GM18507 (cell line): ENCODE measurements at regions not wholly inside any gene's neighbourhood (a gene's known extent, or its start where the extent isn't known, plus 50 kb on each side); places are given as distances from the start of the nearest gene placed in this dataset.

ENCODE experiments used
- DNase-seq: peaks from one replicate; pipeline ENCODE4 v3.0.0; 2011; ENCODE audit warnings: low read depth; ENCODE audit not compliant: insufficient read length; ENCODE audit errors: extremely low spot score
- FAIRE-seq: peaks from 2 replicates; lab custom pipeline; 2011; peaks lifted over from hg19 to GRCh38; lab: Jason Lieb, UNC

DNA sequence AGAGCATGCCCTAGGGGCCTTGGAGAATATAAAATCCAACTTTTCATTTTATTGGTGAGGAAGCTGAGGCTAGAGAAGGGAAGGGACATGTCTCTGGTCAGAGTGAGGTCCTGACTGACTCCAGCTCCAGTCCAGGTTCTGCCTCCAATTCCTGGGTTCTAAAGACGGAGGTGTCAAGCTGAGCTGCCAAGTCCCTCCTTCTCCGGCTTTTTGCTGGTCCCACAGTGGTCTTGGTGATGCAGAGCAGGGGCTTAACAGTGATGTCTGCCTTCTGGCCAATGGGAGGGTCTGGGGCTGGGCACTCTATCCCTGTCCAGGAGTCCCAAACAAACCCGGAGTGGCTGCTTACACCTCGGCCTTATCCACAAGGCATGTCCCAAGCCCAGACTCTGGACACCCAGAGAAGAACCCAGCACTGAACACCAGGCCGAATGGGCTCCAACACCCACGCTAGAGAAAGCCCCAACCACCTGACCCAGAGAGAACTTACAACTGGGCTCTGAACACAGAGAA lies 104.8 kb downstream of the EBNA1BP2 start:
- no peak for DNase-seq
- no peak for FAIRE-seq

DNA sequence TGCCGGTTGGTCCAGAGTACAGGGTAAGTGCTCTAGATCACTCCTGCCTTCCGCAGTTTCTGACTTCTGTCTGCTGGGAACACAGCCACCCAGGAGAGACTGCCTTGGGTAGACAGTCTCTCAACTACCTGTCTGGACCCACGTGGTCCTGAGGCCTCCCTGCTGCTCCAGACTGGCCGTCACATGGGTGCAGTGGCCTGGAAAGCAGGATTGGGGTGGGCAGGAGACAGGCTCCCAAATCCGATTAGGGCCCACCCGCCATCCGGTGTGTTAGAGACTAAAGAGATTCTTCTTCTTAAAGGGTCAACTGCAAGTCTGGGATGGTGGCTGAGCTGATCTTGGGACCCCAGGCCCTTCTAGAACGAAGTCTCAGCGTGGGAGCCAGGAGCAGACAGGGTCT lies 105.5 kb downstream of the EBNA1BP2 start:
- FAIRE-seq, result no peak

DNA sequence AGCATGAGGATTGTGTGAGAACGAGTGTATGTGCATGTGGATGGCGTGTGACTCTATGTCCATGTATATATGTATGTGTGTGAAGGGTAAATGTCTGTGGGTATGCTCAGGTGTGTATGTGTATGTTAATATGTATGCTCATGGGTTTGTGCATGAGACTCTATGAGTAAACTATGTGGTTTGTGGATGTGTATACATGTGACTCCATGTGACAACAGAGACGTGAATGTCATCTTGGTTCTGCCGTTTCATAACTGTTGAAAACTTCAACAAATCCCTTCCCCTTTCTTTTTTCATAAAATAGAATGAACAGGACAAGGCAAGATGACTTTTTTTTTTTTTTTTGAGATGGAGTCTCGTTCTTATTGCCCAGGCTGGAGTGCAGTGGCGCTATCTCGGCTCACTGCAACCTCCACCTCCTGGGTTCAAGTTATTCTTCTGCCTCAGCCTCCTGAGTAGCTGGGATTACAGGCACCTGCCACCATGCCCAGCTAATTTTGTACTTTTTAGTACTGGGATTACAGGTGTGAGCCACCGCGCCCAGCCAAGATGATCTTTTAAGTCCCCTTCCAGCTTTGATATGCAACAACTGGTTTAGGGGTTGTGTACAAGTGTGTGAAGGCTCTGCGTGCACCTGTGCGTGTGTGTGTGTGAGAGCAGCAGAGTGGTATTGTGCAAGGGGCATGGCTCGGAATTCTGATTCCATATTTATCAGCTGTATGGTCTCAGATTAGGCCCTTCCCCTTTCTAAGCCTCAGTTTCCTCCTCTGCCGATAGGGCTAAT lies 106.3 kb downstream of the EBNA1BP2 start:
- no peak for FAIRE-seq
- DNase-seq, result no peak

More for the DNA sequence above, 105.5 kb downstream of the EBNA1BP2 start:
- no peak for DNase-seq

DNA sequence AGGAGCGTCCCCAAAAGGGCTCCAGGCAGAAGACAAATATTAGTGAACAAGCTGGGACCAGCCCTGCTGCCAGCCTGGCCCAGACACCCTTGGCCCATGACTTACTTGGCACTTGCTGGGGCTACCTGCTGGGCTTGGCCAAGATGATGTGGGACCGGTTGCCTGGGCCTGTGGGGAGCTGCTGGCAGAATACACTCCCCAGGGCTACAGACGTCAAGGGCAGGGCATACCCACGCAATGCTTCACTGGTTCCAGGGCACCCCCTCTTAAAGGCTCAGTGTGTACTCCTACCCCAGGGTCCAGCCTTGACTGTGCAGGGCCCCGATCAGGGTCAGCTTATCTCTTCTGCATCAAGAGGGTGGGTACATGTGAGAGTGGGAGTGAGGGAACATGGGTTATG lies 106.5 kb upstream of the SLC2A1 start:
- no peak for DNase-seq
- no peak for FAIRE-seq

DNA sequence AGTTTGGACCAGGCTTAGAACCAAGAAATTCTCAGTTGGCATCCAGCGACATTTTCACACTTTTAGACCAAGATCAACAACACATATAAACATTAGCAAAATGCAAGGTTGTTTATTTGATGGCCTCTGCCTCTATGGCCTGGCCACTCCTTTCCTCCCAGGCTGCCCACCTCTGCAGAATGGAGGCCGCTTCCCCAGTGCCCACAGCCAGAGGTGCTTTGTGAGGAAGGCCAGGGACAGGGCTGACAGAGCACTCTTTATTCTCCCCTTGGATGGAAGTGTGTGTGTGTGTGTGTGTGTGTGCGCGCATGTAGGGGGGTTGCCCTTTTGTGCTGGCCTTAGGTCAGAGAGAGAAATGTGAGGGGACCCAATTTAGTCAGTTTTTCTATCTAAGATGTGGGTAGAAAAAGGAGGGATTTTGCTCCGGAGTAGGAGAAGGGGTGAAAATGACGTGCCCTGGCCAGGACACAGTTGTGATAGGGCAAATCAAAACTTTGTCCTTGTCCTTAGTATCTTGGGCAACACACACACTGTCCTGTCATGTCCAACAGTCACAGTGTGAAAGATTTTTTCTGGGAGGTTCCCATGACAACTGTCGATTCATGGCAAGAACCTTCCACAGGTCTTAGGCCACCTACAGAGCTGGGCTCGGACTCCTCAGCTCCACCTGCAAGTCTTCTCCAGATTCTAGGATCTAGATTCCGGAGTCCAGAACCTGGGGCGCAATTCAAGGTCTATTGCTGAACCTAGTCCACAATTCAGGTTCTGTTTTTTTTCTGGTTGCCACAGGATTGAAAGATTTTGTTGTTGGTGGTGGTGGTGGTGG lies 104.9 kb upstream of the SLC2A1 start:
- no peak for FAIRE-seq
- no peak for DNase-seq

DNA sequence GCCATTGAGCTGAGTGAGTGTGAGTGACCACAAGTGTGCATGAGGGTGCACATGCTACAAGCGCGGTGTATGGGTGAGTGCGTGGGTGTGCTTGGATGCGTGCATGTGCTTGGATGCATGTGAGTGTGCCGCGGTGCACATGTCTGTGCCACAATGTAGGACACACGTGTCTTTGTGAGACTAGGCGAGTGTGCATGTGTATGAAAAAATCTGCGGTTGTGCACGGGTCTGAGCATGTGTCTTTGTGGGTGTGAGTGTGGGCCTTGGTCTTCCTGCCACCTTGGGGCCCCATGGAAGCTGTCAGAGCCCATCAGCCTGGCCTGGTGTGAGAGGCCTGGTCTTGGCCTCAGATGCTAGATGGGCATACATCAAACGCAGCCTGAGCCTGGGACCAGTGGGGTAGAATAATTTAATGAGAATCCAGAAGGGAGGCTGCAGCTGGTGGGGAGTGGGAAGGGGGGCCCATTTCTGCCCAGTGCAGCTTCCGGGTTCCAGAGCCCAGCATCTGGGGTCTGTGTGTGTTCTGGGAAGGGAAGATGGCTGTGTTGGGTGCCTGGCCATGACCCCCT lies 103.9 kb upstream of the SLC2A1 start:
- FAIRE-seq (no peak), DNase-seq (no peak)

DNA sequence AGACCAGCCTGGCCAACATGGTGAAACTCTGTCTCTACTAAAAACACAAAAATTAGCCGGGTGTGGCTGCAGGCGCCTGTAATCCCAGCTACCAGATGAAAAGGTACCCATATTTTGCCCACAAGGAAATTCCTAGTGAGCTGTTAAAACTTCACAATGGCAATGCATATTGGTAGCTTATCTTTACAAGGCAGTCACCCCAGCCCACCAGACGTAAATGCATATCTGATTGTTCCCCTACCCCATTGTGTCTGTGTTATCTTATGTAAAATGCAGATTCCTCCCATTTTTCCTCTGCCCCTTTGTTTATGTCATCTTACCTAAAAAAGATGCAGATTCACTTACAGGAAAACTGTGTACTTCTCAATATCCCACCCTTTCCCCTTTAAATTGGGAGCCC lies 103.1 kb upstream of the SLC2A1 start:
- FAIRE-seq, result no peak

DNA sequence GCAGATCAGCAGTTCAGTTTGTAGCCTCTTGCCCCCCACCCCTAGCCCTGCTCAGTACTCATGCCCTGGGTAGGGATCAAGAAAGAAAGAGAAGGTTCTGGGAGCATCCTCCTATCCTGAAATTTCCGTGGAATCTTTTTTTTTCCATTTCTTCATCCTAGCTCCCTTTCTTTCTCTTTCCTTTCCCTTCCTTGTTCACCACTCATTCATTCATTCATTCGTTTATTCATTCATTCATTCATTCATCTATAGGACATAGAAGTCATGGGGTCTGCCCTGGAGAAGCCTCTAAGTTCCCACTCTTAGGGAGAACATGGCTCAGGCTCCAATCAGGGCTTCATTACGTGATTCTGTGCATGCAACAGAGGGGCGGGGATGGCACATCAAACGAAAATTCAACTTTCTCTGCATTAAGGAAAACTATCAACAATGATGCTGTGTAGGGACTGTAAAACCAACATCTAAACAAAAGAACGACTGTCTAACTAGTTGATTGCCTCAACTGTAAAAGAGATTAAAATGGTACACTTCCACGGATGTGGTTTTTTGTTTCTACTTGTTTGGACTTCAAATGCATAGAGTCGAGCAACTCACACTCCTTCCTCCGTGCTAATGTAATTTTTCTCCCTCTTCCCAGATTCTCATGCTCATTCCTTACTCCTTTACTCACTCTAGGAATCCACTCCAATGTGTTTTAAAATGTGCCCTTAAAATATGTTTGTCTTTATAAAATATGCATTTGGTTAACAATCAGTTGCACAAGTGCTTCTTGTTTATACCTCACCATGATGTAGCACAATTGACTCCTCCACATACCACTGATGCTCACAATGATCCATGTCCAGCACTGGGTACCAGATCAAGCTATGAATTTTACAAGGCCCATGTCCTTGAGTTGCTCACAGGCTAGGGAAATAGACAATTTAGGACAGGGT lies 101.2 kb upstream of the SLC2A1 start:
- FAIRE-seq, result no peak
- DNase-seq, result no peak

More for the DNA sequence above, 103.1 kb upstream of the SLC2A1 start:
- no peak for DNase-seq

DNA sequence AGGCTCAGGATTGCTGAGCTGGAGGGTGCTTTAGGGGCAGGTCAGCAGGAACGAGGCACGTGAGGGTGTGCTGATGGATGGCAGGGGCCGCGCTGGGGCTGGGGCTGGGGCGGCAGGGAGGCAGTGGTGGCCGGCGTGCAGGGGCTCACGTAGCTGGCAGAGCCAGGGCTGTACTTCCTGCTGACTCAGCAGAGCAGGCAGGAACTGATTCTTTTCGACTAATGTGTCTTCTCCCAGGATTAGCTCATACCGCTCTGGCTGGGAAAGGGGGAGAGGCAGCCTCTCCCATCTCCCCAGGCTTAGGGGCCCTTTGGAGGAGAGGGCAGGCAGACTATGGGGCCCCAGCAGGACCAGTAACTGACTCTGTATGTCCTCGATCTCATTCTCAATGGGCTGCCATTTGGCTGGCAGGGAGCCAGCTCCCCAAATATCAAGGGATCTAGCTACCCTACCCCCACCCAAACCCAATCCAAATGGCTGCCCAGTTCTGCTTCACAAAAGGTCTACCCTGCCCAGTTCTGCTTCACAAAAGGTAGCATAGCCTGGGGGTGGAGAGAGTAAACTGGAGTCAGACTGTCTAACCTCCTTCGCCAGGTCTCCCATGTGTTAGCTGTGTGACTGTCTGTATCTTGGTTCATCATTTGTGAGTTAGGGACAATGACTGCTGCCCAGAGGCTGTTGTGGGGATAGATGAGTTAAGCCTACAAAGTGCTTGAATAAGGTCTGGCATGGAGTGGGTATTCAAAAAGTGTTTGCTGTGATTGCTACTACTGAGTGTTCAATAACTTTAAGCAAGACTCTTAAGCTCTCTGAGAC lies 100.1 kb upstream of the SLC2A1 start:
- DNase-seq, result no peak
- FAIRE-seq, result no peak

DNA sequence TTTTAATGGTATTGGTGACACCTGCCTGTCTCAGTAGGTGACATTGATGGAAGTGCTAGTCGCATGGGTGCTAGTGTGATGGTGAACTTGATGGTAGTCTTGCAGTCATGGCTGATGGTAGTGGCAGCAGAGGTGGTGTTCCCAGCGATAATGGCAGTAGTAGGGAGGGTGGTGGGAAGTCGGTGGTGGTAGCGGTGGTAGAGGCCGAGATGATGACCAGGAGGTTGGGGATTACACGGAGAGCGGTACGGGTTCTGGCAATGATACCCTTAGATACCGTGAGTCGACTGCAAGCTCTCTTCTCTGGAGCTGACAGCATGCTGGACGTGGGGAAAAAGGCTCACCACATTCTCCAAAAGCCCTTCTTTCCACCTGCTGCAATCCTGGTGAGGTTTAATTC lies 99.4 kb upstream of the SLC2A1 start:
- DNase-seq, result no peak

DNA sequence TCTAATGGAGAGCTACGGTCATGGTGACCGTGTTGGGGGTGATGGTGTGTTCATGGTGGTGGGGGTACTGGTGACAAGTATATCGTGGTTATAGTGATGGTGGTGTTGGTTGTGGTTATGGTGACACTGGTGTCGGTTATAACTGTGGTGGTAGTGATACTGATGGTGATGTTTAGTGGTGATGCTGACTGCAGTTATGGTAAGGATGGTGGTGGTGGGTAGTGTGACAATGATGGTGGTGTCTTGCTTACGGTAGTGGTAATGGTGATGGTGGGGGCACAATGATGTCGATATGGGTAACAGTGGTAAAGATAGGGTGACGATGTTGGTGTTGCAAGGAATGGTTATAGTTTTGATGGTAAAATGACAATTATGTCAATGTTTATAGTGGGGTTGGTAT lies 98.9 kb upstream of the SLC2A1 start:
- FAIRE-seq, result no peak
- no peak for DNase-seq

More for the DNA sequence above, 99.4 kb upstream of the SLC2A1 start:
- FAIRE-seq, result no peak

DNA sequence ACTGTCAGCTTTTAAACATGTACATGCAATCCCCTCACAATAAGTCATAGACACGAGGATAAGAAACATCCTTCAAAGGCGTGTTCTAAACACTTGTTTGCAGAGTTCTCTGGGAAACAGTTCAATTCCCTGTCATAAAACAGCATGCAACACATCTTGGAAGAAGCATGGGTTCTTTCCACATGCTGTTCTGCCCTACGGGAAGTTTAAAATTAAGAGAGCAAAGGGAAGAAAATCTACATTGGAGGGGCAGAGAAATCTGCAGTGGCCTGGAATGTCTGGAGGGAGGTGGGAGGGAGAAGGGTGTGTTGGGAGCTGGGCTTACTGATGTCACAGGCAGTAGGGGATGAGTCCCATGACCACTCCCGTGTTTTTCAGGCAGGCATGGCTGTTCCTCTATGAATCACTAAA lies 98.3 kb upstream of the SLC2A1 start:
- DNase-seq (no peak), FAIRE-seq (no peak)

DNA sequence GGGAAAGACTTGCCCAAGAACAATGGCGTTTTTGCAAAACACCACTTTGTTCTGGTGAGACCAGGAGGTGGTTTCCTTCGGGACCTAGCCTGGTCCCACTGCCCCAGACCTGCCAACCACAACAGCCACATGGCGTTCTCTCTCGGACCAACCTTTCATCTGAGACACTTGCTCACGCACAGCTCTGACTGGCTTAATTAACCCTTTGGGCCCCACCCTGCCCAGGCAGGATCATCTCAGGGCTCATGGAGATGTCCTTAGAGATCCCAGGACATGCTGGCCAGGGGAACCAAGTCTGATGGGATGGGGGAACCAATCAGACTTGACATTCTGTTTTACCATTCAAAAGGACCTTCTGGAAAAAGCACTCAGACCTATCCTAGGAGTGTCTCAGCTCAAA lies 97.8 kb upstream of the SLC2A1 start:
- FAIRE-seq (no peak), DNase-seq (no peak)

DNA sequence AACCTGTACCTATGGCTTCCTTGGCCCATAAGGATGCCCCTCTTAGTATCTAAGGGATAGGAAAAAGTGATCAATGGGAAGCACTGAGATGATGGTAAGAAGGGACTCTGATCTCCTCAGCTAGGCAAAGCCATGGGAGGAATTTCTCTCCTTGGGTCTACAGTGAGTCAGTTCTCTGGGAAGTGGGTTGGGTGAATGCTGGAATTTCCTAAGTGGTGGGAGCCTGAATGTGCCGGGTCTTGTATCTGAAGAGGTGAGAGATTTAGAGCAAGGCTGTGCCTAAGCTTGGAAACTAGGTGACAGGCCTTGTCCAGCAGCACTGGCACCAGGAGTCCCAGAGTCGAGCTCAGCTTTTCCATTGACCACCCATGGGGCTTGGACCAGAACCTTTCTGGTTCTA lies 96.3 kb upstream of the SLC2A1 start:
- FAIRE-seq (no peak), DNase-seq (no peak)

DNA sequence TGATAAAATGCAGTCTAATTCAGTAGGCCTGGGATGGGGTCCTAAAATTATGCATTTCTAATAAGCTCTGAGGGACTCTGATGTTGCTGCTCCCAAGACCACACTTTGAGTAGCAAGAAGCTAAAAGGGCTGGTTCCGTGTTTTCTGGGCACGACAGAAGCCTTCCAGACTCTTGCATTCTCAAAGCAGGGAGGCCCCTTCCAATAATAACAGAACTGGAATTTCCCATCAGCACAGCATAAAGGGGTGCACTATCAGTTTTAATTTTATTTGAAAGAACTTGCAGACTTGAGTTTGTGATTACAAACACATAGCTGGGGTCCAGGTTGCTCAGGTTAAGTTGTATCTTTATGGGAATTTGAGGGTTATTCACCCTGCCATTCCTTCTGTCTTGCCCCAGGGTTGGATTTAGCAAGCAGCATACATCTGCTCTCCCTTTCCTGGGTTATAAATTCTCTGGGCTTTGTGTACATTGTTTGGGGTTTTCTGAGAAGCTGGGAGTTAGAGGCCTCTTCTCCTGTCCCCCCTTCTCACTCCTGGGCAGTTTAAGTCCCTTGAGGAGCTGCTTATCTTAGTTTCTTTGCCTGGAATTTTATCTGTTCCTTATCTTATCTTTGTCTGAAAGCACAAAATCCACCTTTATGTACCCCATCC lies 94.2 kb upstream of the SLC2A1 start:
- DNase-seq, result no peak
- no peak for FAIRE-seq

DNA sequence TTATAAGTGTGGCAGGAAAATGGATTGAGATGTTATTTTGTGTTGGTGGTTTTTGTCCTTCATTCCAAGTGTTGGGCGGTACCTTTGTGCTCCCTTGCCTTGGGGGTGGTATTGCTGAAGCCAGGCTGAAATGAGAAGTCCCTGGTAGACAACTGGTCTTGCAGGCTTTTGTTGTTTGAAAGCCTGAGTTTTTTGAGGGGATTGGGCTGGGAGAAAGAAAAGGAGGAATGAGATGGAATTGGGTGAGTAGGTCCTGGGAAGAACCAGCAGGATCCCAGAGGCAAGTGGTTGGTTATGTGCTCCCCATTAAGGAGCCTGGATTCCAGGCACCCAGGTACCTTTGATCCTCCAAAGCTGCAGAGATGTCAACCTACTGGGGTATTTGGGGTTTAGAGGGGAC lies 93.7 kb upstream of the SLC2A1 start:
- FAIRE-seq, result no peak

DNA sequence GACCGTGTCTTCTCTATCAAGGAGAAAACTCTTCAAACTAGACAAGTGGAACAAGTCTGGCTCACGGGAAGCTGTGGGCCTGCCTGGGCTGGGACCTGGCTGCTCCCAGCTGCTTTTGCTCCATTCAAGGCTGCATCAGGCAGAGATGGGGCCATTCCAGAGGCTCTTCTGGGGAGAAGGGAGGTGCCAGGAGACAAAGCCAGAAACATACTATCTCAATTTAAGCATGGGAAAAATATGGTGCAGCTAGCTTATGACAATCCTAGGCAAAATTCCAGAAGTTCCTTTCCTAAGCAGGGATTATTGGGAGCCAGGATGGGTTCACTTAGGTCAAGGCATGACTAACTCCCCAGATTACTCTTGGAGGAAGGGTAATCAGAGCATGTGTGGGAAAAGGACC lies 90.8 kb upstream of the SLC2A1 start:
- FAIRE-seq (no peak), DNase-seq (no peak)

More for the DNA sequence above, 93.7 kb upstream of the SLC2A1 start:
- DNase-seq, result no peak

DNA sequence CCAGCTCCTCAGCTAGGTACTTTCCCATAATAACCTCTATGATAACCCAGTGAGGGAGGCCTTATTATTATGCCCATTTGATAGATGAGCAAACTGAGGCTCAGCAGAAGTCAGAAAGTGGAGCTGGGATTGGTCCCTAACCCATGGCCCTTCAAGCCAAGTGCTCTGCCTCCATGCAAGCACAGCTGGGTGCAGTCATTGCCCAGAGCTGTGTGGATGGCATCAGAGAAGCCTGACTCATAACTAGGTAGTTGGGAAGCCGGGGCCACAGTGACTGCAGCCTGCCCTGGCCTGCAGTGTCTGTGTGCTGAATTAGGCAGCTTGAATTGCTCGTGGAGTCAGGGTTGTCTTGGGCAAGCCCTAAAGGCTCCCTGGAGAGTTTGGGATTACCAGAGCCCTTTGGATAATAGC lies 89.9 kb upstream of the SLC2A1 start:
- DNase-seq, result no peak
- FAIRE-seq, result no peak
